ENCODE measurements at regions not wholly inside any gene's neighbourhood (a gene's known extent, or its start where the extent isn't known, plus 50 kb on each side); places are given as distances from the start of the nearest gene placed in this dataset.
A peak's percentile ranks its signal among the peaks of the same experiment; 100 is the strongest.
"Not testable (repeated sequence)": the region's sequence is repeated elsewhere in the genome, so short reads cannot be mapped to it uniquely, and the experiment has no call there.

DNA sequence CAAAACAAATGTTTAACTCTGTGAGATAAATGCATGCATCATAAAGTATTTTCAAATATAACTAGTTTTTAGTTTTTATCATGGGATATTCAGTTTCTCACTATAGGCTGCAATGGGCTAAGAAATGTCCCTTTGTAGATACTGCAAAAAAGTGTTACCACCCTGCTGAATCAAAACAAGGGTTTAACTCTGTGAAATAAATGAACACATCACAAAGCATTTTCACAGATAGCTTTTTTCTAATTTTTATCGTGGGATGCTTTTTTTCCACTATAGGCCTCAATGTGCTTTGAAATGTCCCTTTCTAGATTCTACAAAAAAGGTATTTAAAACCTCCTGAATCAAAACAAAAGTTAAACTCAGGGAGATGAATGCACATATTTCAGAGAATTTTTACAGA, 541.1 kb downstream of the KCNJ18 start:
- no peak for DNase-seq (ENCODE audit: insufficient read length, low spot score)
- no peak for FAIRE-seq

DNA sequence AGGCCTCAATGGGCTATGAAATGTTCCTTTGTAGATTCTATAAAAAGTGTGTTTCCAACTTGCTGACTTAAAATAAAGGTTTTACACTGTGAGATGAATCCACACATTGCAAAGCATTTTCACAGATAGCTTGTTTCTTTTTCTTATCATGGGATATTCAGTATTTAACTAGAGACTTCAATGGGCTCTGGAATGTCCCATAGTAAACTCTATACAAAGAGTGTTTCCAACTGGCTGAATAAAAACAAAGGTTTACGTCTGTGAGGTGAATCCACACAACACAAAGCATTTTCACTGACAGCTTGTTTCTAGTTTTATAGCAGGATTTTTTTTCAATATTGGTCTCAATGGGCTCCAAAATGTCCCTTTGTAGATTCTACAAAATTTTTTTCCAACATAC, 550.1 kb downstream of the KCNJ18 start:
- FAIRE-seq (no peak), DNase-seq (ENCODE audit: insufficient read length, low spot score) (no peak)

DNA sequence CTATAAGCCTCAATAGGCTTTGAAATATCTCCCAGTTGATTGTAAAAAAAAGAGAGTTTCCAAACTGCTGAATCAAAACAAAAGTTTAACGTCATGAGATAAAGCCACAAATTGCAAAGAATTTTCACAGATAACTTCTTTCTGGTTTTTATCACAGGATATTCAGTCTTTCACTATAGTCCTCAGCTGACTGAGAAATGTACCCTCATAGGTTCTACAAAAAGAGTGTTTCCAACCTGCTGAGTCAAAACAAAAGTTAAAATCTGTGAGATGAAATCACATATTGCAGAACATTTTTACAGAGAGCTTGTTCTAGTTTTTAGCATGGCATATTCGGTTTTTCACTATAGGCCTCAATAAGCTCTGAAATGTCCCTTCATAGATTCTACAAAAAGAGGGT, 559.2 kb downstream of the KCNJ18 start:
- DNase-seq (ENCODE audit: insufficient read length, low spot score) (no peak), FAIRE-seq (no peak)

- FAIRE-seq, result no peak
Observed at GRCh38 chr17:22253007-22253406, 560.7 kb downstream of the KCNJ18 start.

GRCh38 chr17:22265807-22266206, 573.5 kb downstream of the KCNJ18 start:
- FAIRE-seq, result no peak

More at GRCh38 chr17:22253007-22253406, 560.7 kb downstream of the KCNJ18 start:
- DNase-seq (ENCODE audit: insufficient read length, low spot score), result no peak

DNA sequence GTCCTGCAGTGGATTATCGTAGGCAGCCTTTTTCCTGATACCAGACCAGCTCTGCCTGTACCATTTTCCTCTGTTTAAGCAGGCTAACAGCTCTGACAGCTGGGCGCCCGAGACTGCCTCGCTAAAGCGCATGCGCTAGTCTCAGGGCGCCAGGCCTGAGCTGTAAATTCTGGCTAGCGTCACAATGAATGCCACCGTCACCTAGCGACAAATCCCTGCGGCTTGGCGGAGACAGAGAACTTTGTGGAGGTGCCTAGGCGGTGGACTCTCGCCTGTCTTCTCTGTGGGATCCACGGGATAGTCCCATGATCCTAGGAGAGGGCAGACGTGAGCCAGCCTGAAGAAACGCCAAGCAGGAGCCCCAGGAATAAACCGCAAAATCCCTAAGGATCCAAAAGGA, 573.9 kb downstream of the KCNJ18 start:
- DNase-seq (ENCODE audit: insufficient read length, low spot score) (no peak), FAIRE-seq (no peak)

More at GRCh38 chr17:22265807-22266206, 573.5 kb downstream of the KCNJ18 start:
- DNase-seq (ENCODE audit: insufficient read length, low spot score), result no peak

DNA sequence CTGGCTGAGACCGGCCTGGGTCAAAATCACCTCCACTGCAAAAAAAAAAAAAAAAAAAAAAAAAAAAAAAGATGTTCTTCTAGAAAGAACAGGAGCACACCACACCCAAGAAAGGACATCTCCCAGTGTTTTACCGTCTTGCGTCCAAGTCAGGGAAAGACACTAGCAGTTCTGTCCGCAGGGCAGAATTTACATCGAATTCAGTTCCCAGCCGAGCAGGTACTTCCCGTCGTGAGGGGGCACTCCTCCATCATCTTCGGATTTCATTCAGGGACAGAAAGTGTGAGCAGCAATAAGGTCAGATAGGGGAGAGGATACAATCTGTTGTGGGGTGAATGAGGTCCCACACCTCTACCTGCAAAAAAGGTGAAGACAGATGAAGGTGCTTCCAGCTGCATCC, 574.7 kb downstream of the KCNJ18 start:
- FAIRE-seq, result no peak

DNA sequence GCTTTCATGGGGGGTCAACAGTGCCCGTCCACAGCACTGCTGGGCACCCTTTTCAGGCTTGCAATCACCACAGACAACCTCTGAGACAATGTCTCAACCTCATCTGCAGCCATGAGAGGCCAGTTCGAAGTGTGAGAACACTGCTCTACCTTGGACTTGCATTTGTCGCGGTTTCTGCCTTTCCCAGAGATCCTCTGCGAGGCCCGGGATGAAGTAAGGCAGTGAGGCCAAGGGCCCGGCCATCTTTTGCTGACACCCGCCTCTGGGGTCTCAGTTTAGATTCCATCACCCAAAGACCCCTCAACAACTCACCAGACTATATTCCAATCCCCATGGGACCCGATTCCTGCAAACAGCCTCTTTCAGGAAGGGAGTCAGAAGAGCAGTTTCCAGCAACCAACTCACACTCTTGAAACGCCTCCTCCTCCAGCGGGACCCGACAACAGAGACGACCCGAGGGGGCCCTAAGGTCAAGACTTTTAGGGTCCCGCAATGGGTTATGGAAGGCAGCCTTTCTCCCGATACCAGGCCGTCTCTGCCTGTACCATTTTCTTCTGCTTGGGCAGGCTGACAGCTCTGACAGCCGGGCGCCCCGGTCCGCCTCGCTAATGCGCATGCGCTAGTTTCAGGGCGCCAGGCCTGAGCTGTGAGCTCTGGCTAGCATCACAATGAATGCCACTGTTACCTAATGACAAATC, 576.0 kb downstream of the KCNJ18 start:
- DNase-seq (ENCODE audit: insufficient read length, low spot score), result no peak
- no peak for FAIRE-seq

More for the DNA sequence above, 574.7 kb downstream of the KCNJ18 start:
- DNase-seq (ENCODE audit: insufficient read length, low spot score), result no peak

GRCh38 chr17:22268912-22269220, 576.5 kb downstream of the KCNJ18 start:
- no peak for DNase-seq (ENCODE audit: insufficient read length, low spot score)
- no peak for FAIRE-seq

GRCh38 chr17:22270381-22270780, 578.1 kb downstream of the KCNJ18 start:
- no peak for DNase-seq (ENCODE audit: insufficient read length, low spot score)
- no peak for FAIRE-seq

GRCh38 chr17:22270809-22271208, 578.5 kb downstream of the KCNJ18 start:
- FAIRE-seq; DNase-seq (ENCODE audit: insufficient read length, low spot score): not testable (repeated sequence)

- peak; percentile 44 for FAIRE-seq
- no peak for DNase-seq (ENCODE audit: insufficient read length, low spot score)
Observed at GRCh38 chr17:22272363-22273146, 580.2 kb downstream of the KCNJ18 start.

DNA sequence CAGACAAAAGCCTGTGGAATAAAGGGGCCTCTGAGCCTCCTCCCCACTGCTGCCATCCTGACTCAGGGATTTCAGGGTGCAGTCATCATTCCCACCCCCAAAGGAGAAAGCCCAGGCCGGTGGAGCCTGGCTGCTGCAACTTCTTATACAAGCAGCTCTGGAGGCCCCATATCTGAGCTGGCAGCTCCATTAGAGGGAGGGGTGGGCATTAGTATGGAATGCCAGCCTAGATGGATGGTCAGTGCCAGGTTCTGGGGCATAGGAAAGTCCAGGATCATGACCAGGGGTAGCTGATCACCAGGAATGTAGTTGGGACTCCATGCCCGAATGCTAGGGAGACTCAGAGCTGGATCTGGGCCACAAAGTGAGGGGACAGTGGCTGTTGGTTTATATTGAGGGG, 581.0 kb downstream of the KCNJ18 start:
- no peak for DNase-seq (ENCODE audit: insufficient read length, low spot score)
- no peak for FAIRE-seq

- FAIRE-seq (no peak), DNase-seq (ENCODE audit: insufficient read length, low spot score) (no peak)
Observed at GRCh38 chr17:22277595-22277994, 585.3 kb downstream of the KCNJ18 start.

DNA sequence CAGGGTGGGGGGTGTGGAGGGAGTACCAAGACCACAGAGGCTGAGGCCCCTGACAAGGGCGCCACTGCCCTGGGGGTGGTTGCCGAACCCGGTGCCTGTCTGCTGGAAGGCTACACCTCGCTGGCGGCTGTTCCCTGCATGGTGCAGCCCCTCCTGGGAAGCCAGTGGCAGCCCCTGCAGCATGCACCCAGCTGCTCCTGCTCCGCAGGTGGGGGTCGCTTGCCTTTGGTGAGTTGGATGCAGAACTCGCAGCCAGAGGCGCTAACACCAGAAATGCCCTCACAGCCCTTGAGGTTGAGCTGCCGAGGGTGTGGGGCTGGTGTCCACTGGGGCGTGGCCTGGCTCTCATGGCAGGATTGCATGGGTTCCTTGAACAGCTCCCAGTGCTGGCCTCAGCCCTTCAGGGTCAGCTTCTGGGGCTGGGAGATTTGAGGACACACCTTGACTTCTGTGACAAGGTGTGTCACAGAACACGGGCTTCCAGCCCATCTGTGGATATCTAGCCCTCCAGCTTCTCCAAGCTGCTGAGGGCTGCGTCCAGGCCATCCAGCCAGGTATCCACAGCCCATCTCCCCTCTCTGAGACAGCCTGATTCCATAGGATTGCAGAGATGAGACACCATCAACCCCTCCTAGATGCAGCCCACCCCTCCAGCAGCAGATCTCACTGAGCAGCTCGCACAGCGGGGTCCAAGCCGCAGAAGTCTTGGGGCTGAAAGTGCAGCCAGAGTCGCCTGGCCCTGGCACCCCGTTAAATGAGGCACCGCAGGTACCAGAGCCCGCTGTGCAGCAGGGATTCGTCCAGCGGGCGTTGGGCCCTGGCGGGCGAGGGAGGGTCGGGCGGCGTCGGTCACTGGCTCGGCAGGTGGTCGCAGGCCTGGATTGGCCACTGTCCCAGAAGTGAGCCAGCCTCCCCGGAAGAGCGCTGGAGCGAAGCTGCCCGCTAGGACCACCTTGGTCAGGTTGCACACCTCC, 586.3 kb downstream of the KCNJ18 start:
- DNase-seq (ENCODE audit: insufficient read length, low spot score), result no peak
- FAIRE-seq, result no peak

GRCh38 chr17:22286337-22287041, 594.2 kb downstream of the KCNJ18 start:
- DNase-seq (ENCODE audit: insufficient read length, low spot score) (no peak), FAIRE-seq (no peak)

DNA sequence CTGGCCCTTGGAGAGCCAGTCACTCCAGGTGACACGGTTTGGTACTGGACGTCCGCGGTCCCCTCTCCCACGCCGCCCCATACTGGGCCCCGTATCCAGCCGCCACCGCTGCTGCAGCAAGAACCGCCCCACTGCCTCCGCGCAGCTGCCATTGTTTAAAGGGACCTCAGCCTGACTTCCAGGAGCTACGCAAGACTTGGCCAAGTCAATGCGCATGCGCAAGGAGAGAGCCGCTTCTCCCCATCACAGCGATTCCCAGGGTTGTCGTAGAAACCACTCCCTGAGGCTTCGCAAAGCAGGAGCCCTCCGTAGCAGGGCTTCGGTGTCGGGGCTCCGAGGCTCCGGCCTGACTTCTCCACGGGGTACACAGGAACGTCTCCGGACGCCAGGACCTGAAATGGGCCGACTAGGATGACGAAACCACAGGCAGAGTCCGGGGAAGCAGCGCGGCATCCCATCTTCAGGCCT, 606.2 kb downstream of the KCNJ18 start:
- FAIRE-seq; DNase-seq (ENCODE audit: insufficient read length, low spot score): not testable (repeated sequence)

DNA sequence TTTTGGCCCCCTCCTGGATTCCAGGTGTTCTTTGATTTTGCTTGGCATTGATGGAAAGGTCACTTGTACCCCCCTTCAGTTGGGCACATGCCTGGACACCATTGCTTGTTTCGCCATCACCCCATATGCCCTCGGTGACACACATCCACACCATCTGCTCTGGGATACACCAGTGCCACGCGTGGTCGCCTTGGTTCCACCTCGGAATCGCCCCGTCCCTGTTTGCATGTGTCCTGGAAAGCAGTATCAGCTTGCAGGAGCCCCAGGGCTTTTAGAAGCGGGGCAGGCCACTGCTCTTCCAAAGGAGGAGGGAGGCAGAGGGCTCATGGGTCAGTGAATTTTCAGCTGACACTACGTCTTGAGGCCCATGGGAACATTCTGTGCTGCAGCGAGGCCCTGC, 607.9 kb downstream of the KCNJ18 start:
- no peak for FAIRE-seq
- no peak for DNase-seq (ENCODE audit: insufficient read length, low spot score)

DNA sequence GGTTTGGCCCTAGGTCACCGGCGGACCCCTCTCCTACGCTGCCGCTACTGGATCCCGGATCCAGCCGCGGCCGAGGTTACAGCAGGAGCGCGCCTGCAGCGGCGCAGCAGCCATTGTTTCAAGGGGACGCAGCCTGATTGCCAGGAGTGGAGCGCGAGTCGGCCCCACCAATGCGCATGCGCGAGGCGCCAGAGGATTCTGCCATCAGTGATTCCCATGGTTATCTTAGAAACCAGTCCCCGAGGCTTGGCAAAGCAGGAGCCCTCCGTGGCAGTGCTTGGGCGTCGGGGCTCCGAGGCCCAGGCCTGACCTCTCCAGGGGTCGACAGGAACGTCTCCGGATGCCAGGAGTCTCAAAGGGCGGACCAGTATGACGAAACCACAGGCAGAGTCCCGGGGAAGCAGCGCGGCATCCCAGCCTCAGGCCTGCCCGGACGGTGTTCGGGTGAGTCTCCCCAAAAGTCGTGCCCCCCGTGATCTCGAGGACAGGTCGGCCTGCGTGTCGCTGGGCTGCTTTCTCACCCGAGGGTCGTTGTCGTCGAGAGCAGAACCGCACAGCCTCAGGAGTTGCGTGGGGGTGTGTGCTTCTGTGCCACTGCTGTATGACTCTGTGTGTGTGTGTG, 608.5 kb downstream of the KCNJ18 start:
- FAIRE-seq (no peak), DNase-seq (ENCODE audit: insufficient read length, low spot score) (no peak)

DNA sequence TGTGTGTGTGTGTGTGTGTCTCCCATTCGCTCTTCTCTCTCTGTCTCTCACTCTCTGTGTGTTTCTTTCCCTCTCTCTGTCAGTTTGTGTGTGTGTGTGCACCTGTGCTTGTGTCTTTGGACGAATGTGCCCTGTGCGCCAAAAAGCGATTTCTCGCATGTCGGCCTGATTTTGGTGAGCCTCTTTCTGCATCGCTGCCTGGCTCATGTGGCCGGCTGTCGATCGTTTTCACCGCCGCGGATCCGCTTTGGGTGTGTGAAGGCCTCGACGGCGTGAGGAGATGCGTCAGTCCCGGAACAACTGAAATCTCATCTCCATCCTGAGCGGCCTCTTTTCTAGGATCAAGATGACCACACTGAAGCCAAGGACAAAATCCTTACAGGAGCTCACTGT, 609.0 kb downstream of the KCNJ18 start:
- DNase-seq (ENCODE audit: insufficient read length, low spot score) (no peak), FAIRE-seq (peak; percentile 99)

All from HTR-8/SVneo (cell line).